GM19463 (cell line): ENCODE measurements at regions not wholly inside any gene's neighbourhood (a gene's known extent, or its start where the extent isn't known, plus 50 kb on each side); places are given as distances from the start of the nearest gene placed in this dataset.

Experiments used
- ATAC-seq: cut with Tn5 transposase; IDR thresholded peaks from one replicate; pipeline ENCODE4 v1.9.1; 2021; ENCODE audit warnings: mild to moderate bottlenecking, moderate library complexity; ENCODE audit not compliant: unreplicated experiment

GRCh38 chr13:29909975-29910674 lies 59.7 kb upstream of the UBL3 start:
- no peak for ATAC-seq

- no peak for ATAC-seq
Measured at GRCh38 chr13:29909081-29909730, 58.8 kb upstream of the UBL3 start.

GRCh38 chr13:29908416-29909080 lies 58.1 kb upstream of the UBL3 start:
- no peak for ATAC-seq

DNA sequence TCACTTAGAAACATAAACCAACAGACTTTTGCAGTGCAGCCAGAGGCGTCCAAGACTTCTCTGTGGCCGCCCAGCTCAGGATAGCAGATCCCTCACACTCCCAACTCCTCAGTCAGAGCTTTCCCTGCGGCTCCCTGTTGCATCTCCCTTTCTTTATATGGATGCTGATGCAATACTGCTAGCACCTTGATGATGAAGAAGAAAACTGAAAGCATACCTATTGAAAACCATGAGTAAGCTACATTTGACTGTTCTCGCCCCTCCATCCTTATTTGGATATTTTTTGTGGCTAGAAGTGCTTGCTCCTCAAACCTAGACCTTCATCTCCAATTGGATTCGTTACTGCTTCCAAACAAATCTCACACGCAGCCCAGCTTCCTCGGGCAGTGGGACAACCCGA lies 57.3 kb upstream of the UBL3 start:
- no peak for ATAC-seq

GRCh38 chr13:29906432-29907011 lies 56.1 kb upstream of the UBL3 start:
- no peak for ATAC-seq

GRCh38 chr13:29905845-29906244 lies 55.4 kb upstream of the UBL3 start:
- no peak for ATAC-seq

DNA sequence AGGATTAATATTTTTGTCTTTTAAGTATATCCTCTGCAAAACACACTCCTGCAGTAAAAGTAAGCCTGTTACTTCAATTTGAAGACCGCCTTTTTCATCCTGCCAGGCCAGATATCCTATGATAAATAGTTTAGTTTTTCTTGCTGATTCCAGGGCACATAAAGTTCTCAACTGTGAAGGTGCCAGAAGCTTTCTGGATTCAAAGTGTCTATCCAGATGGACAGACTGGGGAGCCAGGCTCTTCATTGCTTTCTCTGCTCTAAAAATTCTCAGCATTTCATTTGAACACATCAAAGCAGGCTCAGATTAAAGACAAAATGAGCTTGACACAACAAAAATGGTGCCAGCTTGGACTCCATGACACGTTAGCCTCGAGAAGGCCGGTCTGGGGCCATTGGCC lies 53.6 kb upstream of the UBL3 start:
- no peak for ATAC-seq

GRCh38 chr13:29903543-29903942 lies 53.1 kb upstream of the UBL3 start:
- no peak for ATAC-seq

DNA sequence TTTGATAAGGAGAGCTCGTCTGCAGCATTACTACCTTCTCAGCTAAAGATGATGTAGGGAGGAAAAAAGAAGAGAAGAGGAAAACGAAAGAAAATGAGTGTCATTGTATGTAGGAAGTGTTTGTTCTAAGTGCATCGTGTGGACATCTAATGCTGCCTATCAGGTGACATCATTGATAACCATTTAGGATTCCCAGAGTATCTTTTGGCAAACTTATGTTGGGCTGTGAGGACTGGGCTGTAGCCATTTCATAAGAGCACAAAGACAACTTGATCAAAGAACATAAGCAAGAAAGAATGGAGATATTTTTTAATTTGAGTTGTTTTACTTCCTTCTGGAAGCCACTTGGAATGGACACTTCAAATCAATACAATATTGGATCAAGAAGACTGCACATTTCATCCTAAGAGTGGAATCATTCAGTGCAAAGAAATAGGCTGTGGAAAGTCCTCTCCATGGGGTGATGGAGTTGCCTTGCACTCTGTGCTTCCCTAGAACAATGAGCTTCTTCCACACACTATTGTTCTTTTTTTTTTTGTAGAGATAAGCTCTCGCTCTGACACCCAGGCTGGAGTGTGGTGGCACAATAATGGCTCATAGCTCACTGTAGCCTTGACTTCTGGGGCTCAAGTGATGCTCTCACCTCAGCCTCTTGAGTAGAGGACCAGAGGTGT lies 52.4 kb upstream of the UBL3 start:
- no peak for ATAC-seq

DNA sequence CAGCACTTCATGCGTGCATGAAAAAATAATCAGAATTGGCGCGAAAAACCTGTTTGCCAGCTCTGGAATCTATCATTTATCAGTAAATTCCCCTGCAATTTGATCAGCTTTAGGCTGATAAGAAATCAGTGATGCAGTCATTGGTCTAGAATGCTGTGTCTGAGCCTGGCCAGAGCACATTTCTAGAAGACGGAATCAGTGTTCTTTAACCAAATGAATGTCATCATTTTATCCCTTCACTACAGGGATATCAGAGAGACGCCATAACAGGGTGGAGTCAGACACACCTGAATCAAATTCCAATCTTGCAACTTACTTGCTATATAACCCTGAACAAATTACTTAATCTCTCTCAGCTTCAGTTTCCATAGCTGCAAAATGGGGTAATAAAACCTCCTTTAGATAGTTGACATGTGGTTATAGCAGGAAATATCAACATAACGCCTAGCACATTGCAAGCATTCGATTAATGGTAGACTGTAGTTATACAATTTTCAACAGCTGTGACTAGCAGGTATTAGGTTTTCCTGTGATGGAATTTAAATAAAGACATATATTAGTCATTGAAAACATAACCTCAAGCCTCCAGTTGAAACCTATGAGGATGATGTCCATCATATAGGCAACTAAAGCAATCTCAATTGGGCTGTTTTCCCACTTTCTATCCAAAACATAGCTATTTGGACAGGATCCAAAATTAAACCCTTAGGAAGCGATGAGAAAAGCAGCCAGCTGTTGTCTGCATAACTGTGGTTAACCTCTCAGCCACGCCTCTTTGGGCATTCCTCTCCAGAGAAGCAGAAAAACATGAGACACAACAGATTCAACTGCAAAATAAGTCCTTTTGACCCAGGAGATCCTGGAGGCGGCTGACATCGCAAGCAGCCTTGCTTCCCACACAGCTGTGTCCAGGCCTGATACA lies 51.6 kb upstream of the UBL3 start:
- ATAC-seq, result no peak
